Dermis blood vessel endothelial cell (primary cell): ENCODE measurements at regions not wholly inside any gene's neighbourhood (a gene's known extent, or its start where the extent isn't known, plus 50 kb on each side); places are given as distances from the start of the nearest gene placed in this dataset.
"Not testable (repeated sequence)": the region's sequence is repeated elsewhere in the genome, so short reads cannot be mapped to it uniquely, and the experiment has no call there.

Experiments
- DNase-seq: peaks from one replicate; pipeline ENCODE4 v3.0.0; 2010

GRCh38 chrX:124719060-124719459, 372.7 kb downstream of the SH2D1A start:
- DNase-seq = no peak

GRCh38 chrX:124720532-124720931, 374.2 kb downstream of the SH2D1A start:
- no peak for DNase-seq

GRCh38 chrX:124725502-124725901, 379.1 kb downstream of the SH2D1A start:
- no peak for DNase-seq

GRCh38 chrX:124726292-124726691, 379.9 kb downstream of the SH2D1A start:
- DNase-seq = no peak

GRCh38 chrX:124726881-124727280, 380.5 kb downstream of the SH2D1A start:
- no peak for DNase-seq

- no peak for DNase-seq
These were observed 390.3 kb downstream of the SH2D1A start for GRCh38 chrX:124736553-124737270.

- no peak for DNase-seq
These were observed 391.4 kb downstream of the SH2D1A start for GRCh38 chrX:124737771-124738170.

GRCh38 chrX:124747295-124747694, 400.9 kb downstream of the SH2D1A start:
- DNase-seq = no peak

GRCh38 chrX:124764354-124764753, 418.0 kb downstream of the SH2D1A start:
- DNase-seq = no peak

- no peak for DNase-seq
These were observed 422.8 kb downstream of the SH2D1A start for GRCh38 chrX:124769166-124769565.

GRCh38 chrX:124771292-124771691, 424.9 kb downstream of the SH2D1A start:
- DNase-seq = no peak

- DNase-seq = not testable (repeated sequence)
These were observed 441.9 kb downstream of the SH2D1A start for GRCh38 chrX:124788253-124788652.

GRCh38 chrX:124789874-124790273, 443.5 kb downstream of the SH2D1A start:
- not testable (repeated sequence) for DNase-seq

GRCh38 chrX:124791492-124792095, 445.2 kb downstream of the SH2D1A start:
- DNase-seq = no peak

GRCh38 chrX:124796989-124797388, 450.6 kb downstream of the SH2D1A start:
- DNase-seq = no peak

- no peak for DNase-seq
These were observed 458.6 kb downstream of the SH2D1A start for GRCh38 chrX:124804962-124805361.

GRCh38 chrX:124805486-124805885, 459.1 kb downstream of the SH2D1A start:
- no peak for DNase-seq

- no peak for DNase-seq
These were observed 467.7 kb downstream of the SH2D1A start for GRCh38 chrX:124814106-124814505.

GRCh38 chrX:124818033-124818432, 471.7 kb downstream of the SH2D1A start:
- no peak for DNase-seq

GRCh38 chrX:124818764-124819163, 472.4 kb downstream of the SH2D1A start:
- no peak for DNase-seq

- DNase-seq = no peak
These were observed 474.4 kb downstream of the SH2D1A start for GRCh38 chrX:124820738-124821137.

- DNase-seq = no peak
These were observed 481.0 kb downstream of the SH2D1A start for GRCh38 chrX:124827258-124827845.

- DNase-seq = no peak
These were observed 483.6 kb downstream of the SH2D1A start for GRCh38 chrX:124829930-124830329.

GRCh38 chrX:124836786-124837185, 482.9 kb upstream of the TEX13C start:
- no peak for DNase-seq
